ENCODE measurements at regions not wholly inside any gene's neighbourhood (a gene's known extent, or its start where the extent isn't known, plus 50 kb on each side); places are given as distances from the start of the nearest gene placed in this dataset.

DNA sequence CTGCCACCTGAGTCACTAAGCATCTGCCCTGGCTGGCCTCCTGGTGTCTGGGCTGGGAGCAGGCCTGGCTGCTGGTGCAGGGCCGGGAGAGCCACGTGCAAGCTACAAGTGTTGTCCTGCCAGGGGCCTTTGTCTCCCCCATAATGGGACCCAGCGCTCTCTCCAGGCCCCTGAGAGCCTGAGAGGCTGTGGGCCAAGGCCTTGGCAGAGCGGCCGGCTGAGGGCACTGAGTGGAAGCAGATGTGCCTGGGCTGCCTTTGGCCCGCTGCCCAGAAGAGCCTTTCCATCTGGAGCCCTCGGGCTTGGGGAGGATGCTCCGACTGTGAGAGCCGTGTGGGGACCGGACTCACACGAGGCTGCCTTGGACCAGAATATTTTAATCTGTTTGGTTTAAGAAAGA is 185.5 kb downstream of the RGS3 start:
- TF ChIP-seq TEAD4 (IDR thresholded peaks at IDR 0.05; ENCODE audit: borderline replicate concordance, insufficient read depth) (0 out of 2 replicates have a peak, but pooled peaks have one; percentile 17), MEF2A (IDR thresholded peaks at IDR 0.05; ENCODE audit: borderline replicate concordance, low read depth) (no peak), REST (IDR thresholded peaks at IDR 0.05; ENCODE audit: low read depth, low read length) (no peak), POLR2AphosphoS5 (IDR thresholded peaks at IDR 0.05; ENCODE audit: low read depth, low read length) (peak; percentile 42; the same call in 1 of the 2 replicates), TCF12 (IDR thresholded peaks at IDR 0.05) (peak; percentile 99), CHD2 (IDR thresholded peaks at IDR 0.05; ENCODE audit: low read length, partially characterized antibody) (peak; percentile 92), RCOR1 (IDR thresholded peaks at IDR 0.05; ENCODE audit: low read length) (peak; percentile 91), MAX (IDR thresholded peaks at IDR 0.05; ENCODE audit: low read depth) (peak; percentile 99), GATA2 (CRISPR knock-in tag; IDR thresholded peaks at IDR 0.05) (peak; percentile 68), MXI1 (IDR thresholded peaks at IDR 0.05; ENCODE audit: low read depth, low read length) (peak; percentile 97; the same call in 1 of the 2 replicates), FOXJ3 (CRISPR knock-in tag; IDR thresholded peaks at IDR 0.05) (peak; percentile 79), JUND (IDR thresholded peaks at IDR 0.05) (no peak), NFIC (IDR thresholded peaks at IDR 0.05; ENCODE audit: borderline replicate concordance) (peak; percentile 97), RAD21 (IDR thresholded peaks at IDR 0.05; ENCODE audit: low read length) (peak; percentile 38), EP300 (IDR thresholded peaks at IDR 0.05; ENCODE audit: borderline replicate concordance in 1 of 2, low read depth in 1 of 2, low read length in 1 of 2) (peak; percentile 50 to 90; a peak in 2 of 4 replicates)
- TF ChIP-seq, protein P1, sequence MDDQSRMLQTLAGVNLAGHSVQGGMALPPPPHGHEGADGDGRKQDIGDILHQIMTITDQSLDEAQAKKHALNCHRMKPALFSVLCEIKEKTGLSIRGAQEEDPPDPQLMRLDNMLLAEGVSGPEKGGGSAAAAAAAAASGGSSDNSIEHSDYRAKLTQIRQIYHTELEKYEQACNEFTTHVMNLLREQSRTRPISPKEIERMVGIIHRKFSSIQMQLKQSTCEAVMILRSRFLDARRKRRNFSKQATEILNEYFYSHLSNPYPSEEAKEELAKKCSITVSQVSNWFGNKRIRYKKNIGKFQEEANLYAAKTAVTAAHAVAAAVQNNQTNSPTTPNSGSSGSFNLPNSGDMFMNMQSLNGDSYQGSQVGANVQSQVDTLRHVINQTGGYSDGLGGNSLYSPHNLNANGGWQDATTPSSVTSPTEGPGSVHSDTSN (IDR thresholded peaks at IDR 0.05): peak; percentile 58
- H3K4me3 ChIP-seq (ENCODE audit: low read depth in 2 of 2, low read length in 1 of 2): no peak overlapping the region
- H3K9me2 ChIP-seq: no peaks in the 10 kb centered on the region
- peak overlapping the region; percentile 91 to 99 for H3K27ac ChIP-seq (ENCODE audit: low read depth in 2 of 2, low read length in 1 of 2)
- ChIA-PET CTCF (interaction anchor here (1.9 to 19.0 kb wide), 4 partner anchors 9 to 201 kb away, joined by 4 to 1335 read pairs (median 103); no protein-coding TSS in a partner anchor), POLR2A (interaction anchor here (0.8 to 3.9 kb wide), 4 partner anchors 24 to 374 kb away, joined by 3 to 23 read pairs (median 6); partner anchors contain the start of genes C9orf43, CDC26, POLE3 and PRPF4)
- H3K9ac ChIP-seq: no peak overlapping the region; the same call in 1 of the 2 replicates
- H3K79me2 ChIP-seq (ENCODE audit: insufficient read depth): no peaks in the 10 kb centered on the region
- H4K20me1 ChIP-seq (ENCODE audit: insufficient read depth): no peaks in the 10 kb centered on the region
- no peaks in the 10 kb centered on the region for H3K27me3 ChIP-seq (ENCODE audit: insufficient read depth)
- no peak overlapping the region for H3K4me2 ChIP-seq
- WGBS (ENCODE audit: low lambda C conversion rate): 0% methylated on average over 1 of the region's 11 CpGs
- H3K4me1 ChIP-seq (ENCODE audit: control insufficient read depth in 1 of 2, insufficient read depth in 2 of 2, low read depth in 1 of 2, low read length in 1 of 2): peaks cover 16 to 56% of the 10 kb centered on the region in 2 experiments
- DNase-seq: peak; percentile 90
- H2AFZ ChIP-seq (ENCODE audit: low read depth): no peak overlapping the region
- peaks cover 23% of the 10 kb centered on the region for H3F3A ChIP-seq (replicated peaks; ENCODE audit: insufficient read depth)
- H3K9me3 ChIP-seq: no peaks in the 10 kb centered on the region
- no peaks in the 10 kb centered on the region for H3K36me3 ChIP-seq (replicated peaks in 1 of 2; ENCODE audit: control insufficient read depth in 1 of 2, insufficient read depth in 2 of 2, low read length in 1 of 2)
